HFFc6 (cell line): ENCODE measurements at regions not wholly inside any gene's neighbourhood (a gene's known extent, or its start where the extent isn't known, plus 50 kb on each side); places are given as distances from the start of the nearest gene placed in this dataset.

Source experiments
- DNase-seq: peaks from one replicate; pipeline ENCODE4 v3.0.0-alpha.2; 2018
- H3K27ac Mint-ChIP-seq: 2 replicates; pipeline ENCODE4 v1.8.0; 2020; ENCODE audit warnings: mild to moderate bottlenecking, mixed read lengths
- H3K27me3 Mint-ChIP-seq: 2 replicates; pipeline ENCODE4 v1.8.0; 2021; ENCODE audit warnings: mild to moderate bottlenecking, moderate library complexity, mixed read lengths; ENCODE audit not compliant: insufficient read depth
- H3K36me3 Mint-ChIP-seq: 2 replicates; pipeline ENCODE4 v1.8.0; 2021; ENCODE audit warnings: low read depth, mixed read lengths
- H3K4me1 Mint-ChIP-seq: 2 replicates; pipeline ENCODE4 v1.8.0; 2020; ENCODE audit warnings: low read depth, mixed read lengths
- H3K4me3 Mint-ChIP-seq: 2 replicates; pipeline ENCODE4 v1.8.0; 2020; ENCODE audit warnings: mild to moderate bottlenecking, moderate library complexity, mixed read lengths
- H3K9me3 Mint-ChIP-seq: 2 replicates; pipeline ENCODE4 v1.8.0; 2020; ENCODE audit warnings: mild to moderate bottlenecking, mixed read lengths
- CTCF ChIP-seq: fragments of 200-600 bp; sonication (generic); IDR thresholded peaks from 2 replicates; pipeline ENCODE4 v1.5.0; 2021; ENCODE audit warnings: antibody characterized with exemption, mild to moderate bottlenecking

GRCh38 chr3:72242326-72242725 is 457.4 kb upstream of the PROK2 start:
- no peak for TF ChIP-seq CTCF
- Mint-ChIP-seq H3K27ac (no peak overlapping the region), H3K36me3 (no peaks in the 10 kb centered on the region), H3K9me3 (no peaks in the 10 kb centered on the region), H3K4me1 (peaks cover 7% of the 10 kb centered on the region), H3K4me3 (no peak overlapping the region), H3K27me3 (peaks cover 48% of the 10 kb centered on the region)
- no peak for DNase-seq

GRCh38 chr3:72241525-72241924 is 456.6 kb upstream of the PROK2 start:
- Mint-ChIP-seq H3K9me3 (no peaks in the 10 kb centered on the region), H3K27ac (no peak overlapping the region), H3K4me1 (peaks cover 7% of the 10 kb centered on the region), H3K27me3 (peaks cover 50% of the 10 kb centered on the region), H3K36me3 (no peaks in the 10 kb centered on the region), H3K4me3 (no peak overlapping the region)
- DNase-seq: no peak
- no peak for TF ChIP-seq CTCF

- no peak for DNase-seq
These were observed 455.6 kb upstream of the PROK2 start for GRCh38 chr3:72240531-72240930.

GRCh38 chr3:72238801-72239200 is 453.9 kb upstream of the PROK2 start:
- no peak overlapping the region for H3K4me3 Mint-ChIP-seq
- no peak overlapping the region for H3K27ac Mint-ChIP-seq
- peaks cover 41% of the 10 kb centered on the region for H3K27me3 Mint-ChIP-seq
- H3K9me3 Mint-ChIP-seq: no peaks in the 10 kb centered on the region
- H3K4me1 Mint-ChIP-seq: peaks cover 16% of the 10 kb centered on the region
- no peak for DNase-seq
- no peaks in the 10 kb centered on the region for H3K36me3 Mint-ChIP-seq
- no peak for TF ChIP-seq CTCF

More at GRCh38 chr3:72240531-72240930, 455.6 kb upstream of the PROK2 start:
- Mint-ChIP-seq H3K27me3 (peaks cover 45% of the 10 kb centered on the region), H3K4me1 (peaks cover 7% of the 10 kb centered on the region), H3K4me3 (no peak overlapping the region), H3K9me3 (no peaks in the 10 kb centered on the region), H3K27ac (no peak overlapping the region), H3K36me3 (no peaks in the 10 kb centered on the region)
- TF ChIP-seq CTCF: no peak

GRCh38 chr3:72238010-72238691 is 453.2 kb upstream of the PROK2 start:
- Mint-ChIP-seq H3K4me3 (no peak overlapping the region), H3K27ac (no peak overlapping the region), H3K4me1 (peaks cover 16% of the 10 kb centered on the region), H3K9me3 (no peaks in the 10 kb centered on the region), H3K36me3 (no peaks in the 10 kb centered on the region), H3K27me3 (peaks cover 37% of the 10 kb centered on the region)
- no peak for TF ChIP-seq CTCF
- no peak for DNase-seq

GRCh38 chr3:72237679-72238009 is 452.7 kb upstream of the PROK2 start:
- no peaks in the 10 kb centered on the region for H3K9me3 Mint-ChIP-seq
- H3K27ac Mint-ChIP-seq: no peak overlapping the region
- peaks cover 37% of the 10 kb centered on the region for H3K27me3 Mint-ChIP-seq

More at GRCh38 chr3:72237679-72238009, 452.7 kb upstream of the PROK2 start:
- Mint-ChIP-seq H3K36me3 (no peaks in the 10 kb centered on the region), H3K4me1 (peaks cover 16% of the 10 kb centered on the region), H3K4me3 (no peak overlapping the region)
- no peak for DNase-seq
- no peak for TF ChIP-seq CTCF
